ENCODE measurements at regions not wholly inside any gene's neighbourhood (a gene's known extent, or its start where the extent isn't known, plus 50 kb on each side); places are given as distances from the start of the nearest gene placed in this dataset.
A peak's percentile ranks its signal among the peaks of the same experiment; 100 is the strongest.

DNA sequence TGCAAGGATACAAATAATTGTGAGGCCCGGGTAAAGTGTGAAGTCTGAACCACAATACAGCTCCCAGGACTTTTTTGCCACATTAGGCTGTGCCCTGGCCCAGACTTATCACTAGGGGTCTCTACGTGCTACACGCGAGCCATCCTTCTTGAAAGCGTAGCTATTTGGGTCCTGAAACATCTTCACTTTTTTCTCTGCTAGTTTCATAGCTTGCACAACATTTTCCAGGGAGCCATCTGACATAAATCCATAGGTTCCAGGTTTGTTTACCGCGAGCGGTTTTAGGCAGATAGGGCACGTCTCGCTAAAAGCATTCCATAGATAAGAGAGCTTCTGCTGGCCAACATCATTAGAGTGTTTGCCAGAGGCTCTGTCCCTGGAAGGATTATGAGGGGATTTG, 226.5 kb downstream of the RPS24 start:
- H3K4me1 ChIP-seq (ENCODE audit: control insufficient read depth in 1 of 2, insufficient read depth in 2 of 2, low read depth in 1 of 2, low read length in 1 of 2): peaks cover 32 to 49% of the 10 kb centered on the region in 2 experiments
- H2AFZ ChIP-seq (ENCODE audit: low read depth): no peak overlapping the region
- WGBS (ENCODE audit: low lambda C conversion rate): 85% methylated on average over 10 of the region's 10 CpGs
- peak; percentile 82 for DNase-seq
- H3K27ac ChIP-seq (ENCODE audit: low read depth in 2 of 2, low read length in 1 of 2): peak overlapping the region in 1 of 2 experiments; percentile 92; a peak in 2 of 4 replicates
- no peaks in the 10 kb centered on the region for H3K36me3 ChIP-seq (replicated peaks in 1 of 2; ENCODE audit: control insufficient read depth in 1 of 2, insufficient read depth in 2 of 2, low read length in 1 of 2)
- CTCF ChIA-PET: interaction anchor here (0.6 to 2.3 kb wide), 30 partner anchors 9 to 935 kb away, joined by 3 to 17 read pairs (median 4); no protein-coding TSS in a partner anchor
- no peak overlapping the region for H3K9ac ChIP-seq
- peaks cover 21% of the 10 kb centered on the region for H3F3A ChIP-seq (replicated peaks; ENCODE audit: insufficient read depth)
- H3K9me2 ChIP-seq: no peaks in the 10 kb centered on the region
- H4K20me1 ChIP-seq (ENCODE audit: insufficient read depth): no peaks in the 10 kb centered on the region
- no peak overlapping the region for H3K4me2 ChIP-seq
- H3K27me3 ChIP-seq (ENCODE audit: insufficient read depth): no peaks in the 10 kb centered on the region
- no peaks in the 10 kb centered on the region for H3K79me2 ChIP-seq (ENCODE audit: insufficient read depth)
- no peak overlapping the region for H3K4me3 ChIP-seq (ENCODE audit: low read depth in 2 of 2, low read length in 1 of 2)
- H3K9me3 ChIP-seq: no peaks in the 10 kb centered on the region
- POLR2A ChIA-PET: interaction anchor here (0.8 to 1.5 kb wide), 5 partner anchors 10 to 48 kb away, joined by 3 to 6 read pairs (median 4); no protein-coding TSS in a partner anchor
- TF ChIP-seq RXRA (IDR thresholded peaks at IDR 0.05; ENCODE audit: borderline replicate concordance, low read depth) (no peak), NFIC (IDR thresholded peaks at IDR 0.05; ENCODE audit: borderline replicate concordance) (no peak), RCOR1 (IDR thresholded peaks at IDR 0.05; ENCODE audit: low read length) (peak; percentile 83), RFX5 (IDR thresholded peaks at IDR 0.05; ENCODE audit: low read length) (no peak), MXI1 (IDR thresholded peaks at IDR 0.05; ENCODE audit: low read depth, low read length) (no peak; the same call in 1 of the 2 replicates), NRF1 (IDR thresholded peaks at IDR 0.05; ENCODE audit: low read depth, low read length) (no peak), GABPA (IDR thresholded peaks at IDR 0.05; ENCODE audit: low read depth) (no peak), FOSL2 (IDR thresholded peaks at IDR 0.05; ENCODE audit: borderline replicate concordance, low read depth) (no peak), MEF2A (IDR thresholded peaks at IDR 0.05; ENCODE audit: borderline replicate concordance, low read depth) (no peak), SIN3A (IDR thresholded peaks at IDR 0.05; ENCODE audit: borderline replicate concordance, low read depth, low read length) (no peak), FOXJ3 (CRISPR knock-in tag; IDR thresholded peaks at IDR 0.05) (peak; percentile 94), TEAD4 (IDR thresholded peaks at IDR 0.05; ENCODE audit: borderline replicate concordance, insufficient read depth) (no peak), SMC3 (IDR thresholded peaks at IDR 0.05; ENCODE audit: low read depth, low read length) (peak; percentile 19; the same call in 1 of the 2 replicates), FOXM1 (IDR thresholded peaks at IDR 0.05; ENCODE audit: low read depth) (no peak), RAD21 (IDR thresholded peaks at IDR 0.05; ENCODE audit: low read length) (peak; percentile 63), YY1 (IDR thresholded peaks at IDR 0.05; ENCODE audit: low read depth) (no peak), POLR2AphosphoS5 (IDR thresholded peaks at IDR 0.05; ENCODE audit: low read depth, low read length) (no peak), CHD2 (IDR thresholded peaks at IDR 0.05; ENCODE audit: low read length, partially characterized antibody) (peak; percentile 47), GATA2 (CRISPR knock-in tag; IDR thresholded peaks at IDR 0.05) (peak; percentile 89), EP300 (IDR thresholded peaks at IDR 0.05; ENCODE audit: borderline replicate concordance in 1 of 2, low read depth in 1 of 2, low read length in 1 of 2) (peak in 1 of 2 experiments; percentile 95; a peak in 2 of 4 replicates), EZH2phosphoT487 (IDR thresholded peaks at IDR 0.05; ENCODE audit: borderline replicate concordance, low read depth) (no peak)
- TF ChIP-seq, protein P1, sequence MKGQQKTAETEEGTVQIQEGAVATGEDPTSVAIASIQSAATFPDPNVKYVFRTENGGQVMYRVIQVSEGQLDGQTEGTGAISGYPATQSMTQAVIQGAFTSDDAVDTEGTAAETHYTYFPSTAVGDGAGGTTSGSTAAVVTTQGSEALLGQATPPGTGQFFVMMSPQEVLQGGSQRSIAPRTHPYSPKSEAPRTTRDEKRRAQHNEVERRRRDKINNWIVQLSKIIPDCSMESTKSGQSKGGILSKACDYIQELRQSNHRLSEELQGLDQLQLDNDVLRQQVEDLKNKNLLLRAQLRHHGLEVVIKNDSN (IDR thresholded peaks at IDR 0.05; ENCODE audit: borderline replicate concordance, low read depth): no peak
- TF ChIP-seq, protein P2, sequence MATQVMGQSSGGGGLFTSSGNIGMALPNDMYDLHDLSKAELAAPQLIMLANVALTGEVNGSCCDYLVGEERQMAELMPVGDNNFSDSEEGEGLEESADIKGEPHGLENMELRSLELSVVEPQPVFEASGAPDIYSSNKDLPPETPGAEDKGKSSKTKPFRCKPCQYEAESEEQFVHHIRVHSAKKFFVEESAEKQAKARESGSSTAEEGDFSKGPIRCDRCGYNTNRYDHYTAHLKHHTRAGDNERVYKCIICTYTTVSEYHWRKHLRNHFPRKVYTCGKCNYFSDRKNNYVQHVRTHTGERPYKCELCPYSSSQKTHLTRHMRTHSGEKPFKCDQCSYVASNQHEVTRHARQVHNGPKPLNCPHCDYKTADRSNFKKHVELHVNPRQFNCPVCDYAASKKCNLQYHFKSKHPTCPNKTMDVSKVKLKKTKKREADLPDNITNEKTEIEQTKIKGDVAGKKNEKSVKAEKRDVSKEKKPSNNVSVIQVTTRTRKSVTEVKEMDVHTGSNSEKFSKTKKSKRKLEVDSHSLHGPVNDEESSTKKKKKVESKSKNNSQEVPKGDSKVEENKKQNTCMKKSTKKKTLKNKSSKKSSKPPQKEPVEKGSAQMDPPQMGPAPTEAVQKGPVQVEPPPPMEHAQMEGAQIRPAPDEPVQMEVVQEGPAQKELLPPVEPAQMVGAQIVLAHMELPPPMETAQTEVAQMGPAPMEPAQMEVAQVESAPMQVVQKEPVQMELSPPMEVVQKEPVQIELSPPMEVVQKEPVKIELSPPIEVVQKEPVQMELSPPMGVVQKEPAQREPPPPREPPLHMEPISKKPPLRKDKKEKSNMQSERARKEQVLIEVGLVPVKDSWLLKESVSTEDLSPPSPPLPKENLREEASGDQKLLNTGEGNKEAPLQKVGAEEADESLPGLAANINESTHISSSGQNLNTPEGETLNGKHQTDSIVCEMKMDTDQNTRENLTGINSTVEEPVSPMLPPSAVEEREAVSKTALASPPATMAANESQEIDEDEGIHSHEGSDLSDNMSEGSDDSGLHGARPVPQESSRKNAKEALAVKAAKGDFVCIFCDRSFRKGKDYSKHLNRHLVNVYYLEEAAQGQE (IDR thresholded peaks at IDR 0.05; ENCODE audit: low read depth, low read length): no peak
- TF ChIP-seq, protein P3, sequence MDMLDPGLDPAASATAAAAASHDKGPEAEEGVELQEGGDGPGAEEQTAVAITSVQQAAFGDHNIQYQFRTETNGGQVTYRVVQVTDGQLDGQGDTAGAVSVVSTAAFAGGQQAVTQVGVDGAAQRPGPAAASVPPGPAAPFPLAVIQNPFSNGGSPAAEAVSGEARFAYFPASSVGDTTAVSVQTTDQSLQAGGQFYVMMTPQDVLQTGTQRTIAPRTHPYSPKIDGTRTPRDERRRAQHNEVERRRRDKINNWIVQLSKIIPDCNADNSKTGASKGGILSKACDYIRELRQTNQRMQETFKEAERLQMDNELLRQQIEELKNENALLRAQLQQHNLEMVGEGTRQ (IDR thresholded peaks at IDR 0.05; ENCODE audit: borderline replicate concordance, low read depth, low read length): no peak
- TF ChIP-seq, protein P4, sequence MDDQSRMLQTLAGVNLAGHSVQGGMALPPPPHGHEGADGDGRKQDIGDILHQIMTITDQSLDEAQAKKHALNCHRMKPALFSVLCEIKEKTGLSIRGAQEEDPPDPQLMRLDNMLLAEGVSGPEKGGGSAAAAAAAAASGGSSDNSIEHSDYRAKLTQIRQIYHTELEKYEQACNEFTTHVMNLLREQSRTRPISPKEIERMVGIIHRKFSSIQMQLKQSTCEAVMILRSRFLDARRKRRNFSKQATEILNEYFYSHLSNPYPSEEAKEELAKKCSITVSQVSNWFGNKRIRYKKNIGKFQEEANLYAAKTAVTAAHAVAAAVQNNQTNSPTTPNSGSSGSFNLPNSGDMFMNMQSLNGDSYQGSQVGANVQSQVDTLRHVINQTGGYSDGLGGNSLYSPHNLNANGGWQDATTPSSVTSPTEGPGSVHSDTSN (IDR thresholded peaks at IDR 0.05): no peak
- TF ChIP-seq, protein P5, sequence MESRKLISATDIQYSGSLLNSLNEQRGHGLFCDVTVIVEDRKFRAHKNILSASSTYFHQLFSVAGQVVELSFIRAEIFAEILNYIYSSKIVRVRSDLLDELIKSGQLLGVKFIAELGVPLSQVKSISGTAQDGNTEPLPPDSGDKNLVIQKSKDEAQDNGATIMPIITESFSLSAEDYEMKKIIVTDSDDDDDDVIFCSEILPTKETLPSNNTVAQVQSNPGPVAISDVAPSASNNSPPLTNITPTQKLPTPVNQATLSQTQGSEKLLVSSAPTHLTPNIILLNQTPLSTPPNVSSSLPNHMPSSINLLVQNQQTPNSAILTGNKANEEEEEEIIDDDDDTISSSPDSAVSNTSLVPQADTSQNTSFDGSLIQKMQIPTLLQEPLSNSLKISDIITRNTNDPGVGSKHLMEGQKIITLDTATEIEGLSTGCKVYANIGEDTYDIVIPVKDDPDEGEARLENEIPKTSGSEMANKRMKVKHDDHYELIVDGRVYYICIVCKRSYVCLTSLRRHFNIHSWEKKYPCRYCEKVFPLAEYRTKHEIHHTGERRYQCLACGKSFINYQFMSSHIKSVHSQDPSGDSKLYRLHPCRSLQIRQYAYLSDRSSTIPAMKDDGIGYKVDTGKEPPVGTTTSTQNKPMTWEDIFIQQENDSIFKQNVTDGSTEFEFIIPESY (IDR thresholded peaks at IDR 0.05; ENCODE audit: borderline replicate concordance, low read depth): no peak
